ENCODE measurements at regions not wholly inside any gene's neighbourhood (a gene's known extent, or its start where the extent isn't known, plus 50 kb on each side); places are given as distances from the start of the nearest gene placed in this dataset.
"Not testable (repeated sequence)": the region's sequence is repeated elsewhere in the genome, so short reads cannot be mapped to it uniquely, and the experiment has no call there.

- POLR2A ChIA-PET; H3K27me3 Mint-ChIP-seq; DNase-seq; H3K36me3 ChIP-seq (ENCODE audit: control insufficient read depth in 2 of 3, insufficient read depth in 3 of 3, low read length in 3 of 3); CTCF ChIA-PET; ATAC-seq; H3K27ac Mint-ChIP-seq; H3K27me3 ChIP-seq (ENCODE audit: control insufficient read depth in 2 of 2, insufficient read depth in 2 of 2, low read length in 2 of 2); intact Hi-C loops (cut with micrococcal nuclease); H3K36me3 Mint-ChIP-seq; H3K4me3 ChIP-seq (ENCODE audit: low read length); H3K4me3 Mint-ChIP-seq; H3K4me1 Mint-ChIP-seq; H3K27ac ChIP-seq (ENCODE audit: low read depth, low read length); H3K4me1 ChIP-seq (ENCODE audit: control insufficient read depth in 2 of 2, insufficient read depth in 2 of 2, low read length in 2 of 2); H3K9me3 ChIP-seq (ENCODE audit: control insufficient read depth in 2 of 3, low read length in 3 of 3): not testable (repeated sequence)
- peaks cover 0 to 13% (median 5%) of the 10 kb centered on the region in 11 donors for H3K9me3 Mint-ChIP-seq
These were observed 364.8 kb upstream of the GRAMD2B start for GRCh38 chr5:126058392-126058791.

GRCh38 chr5:126062398-126063221, 360.6 kb upstream of the GRAMD2B start:
- Histone ChIP-seq H3K36me3 (ENCODE audit: control insufficient read depth in 2 of 3, insufficient read depth in 3 of 3, low read length in 3 of 3) (no peaks in the 10 kb centered on the region), H3K4me3 (ENCODE audit: low read length) (no peak overlapping the region), H3K27me3 (ENCODE audit: control insufficient read depth in 2 of 2, insufficient read depth in 2 of 2, low read length in 2 of 2) (no peaks in the 10 kb centered on the region), H3K9me3 (ENCODE audit: control insufficient read depth in 2 of 3, low read length in 3 of 3) (no peaks in the 10 kb centered on the region), H3K4me1 (ENCODE audit: control insufficient read depth in 2 of 2, insufficient read depth in 2 of 2, low read length in 2 of 2) (no peaks in the 10 kb centered on the region), H3K27ac (ENCODE audit: low read depth, low read length) (no peak overlapping the region)
- no peaks in the 10 kb centered on the region for H3K27me3 Mint-ChIP-seq
- DNase-seq, result no peak
- POLR2A ChIA-PET, result no interaction called here
- peaks cover 0 to 22% (median 7%) of the 10 kb centered on the region in 11 donors for H3K9me3 Mint-ChIP-seq
- CTCF ChIA-PET, result no interaction called here
- H3K4me3 Mint-ChIP-seq, result no peak overlapping the region
- no peaks in the 10 kb centered on the region for H3K4me1 Mint-ChIP-seq
- no peaks in the 10 kb centered on the region for H3K36me3 Mint-ChIP-seq
- H3K27ac Mint-ChIP-seq, result no peak overlapping the region
- intact Hi-C loops (cut with micrococcal nuclease), result no loop called here
- ATAC-seq, result no peak

GRCh38 chr5:126065061-126065460, 358.1 kb upstream of the GRAMD2B start:
- no peaks in the 10 kb centered on the region for H3K27me3 Mint-ChIP-seq
- Histone ChIP-seq H3K4me3 (ENCODE audit: low read length) (no peak overlapping the region), H3K36me3 (ENCODE audit: control insufficient read depth in 2 of 3, insufficient read depth in 3 of 3, low read length in 3 of 3) (no peaks in the 10 kb centered on the region), H3K27ac (ENCODE audit: low read depth, low read length) (no peak overlapping the region), H3K4me1 (ENCODE audit: control insufficient read depth in 2 of 2, insufficient read depth in 2 of 2, low read length in 2 of 2) (no peaks in the 10 kb centered on the region), H3K27me3 (ENCODE audit: control insufficient read depth in 2 of 2, insufficient read depth in 2 of 2, low read length in 2 of 2) (no peaks in the 10 kb centered on the region), H3K9me3 (ENCODE audit: control insufficient read depth in 2 of 3, low read length in 3 of 3) (no peaks in the 10 kb centered on the region)
- H3K9me3 Mint-ChIP-seq, result peaks cover 0 to 22% (median 4%) of the 10 kb centered on the region in 11 donors
- ChIA-PET POLR2A (no interaction called here), CTCF (no interaction called here)
- H3K36me3 Mint-ChIP-seq, result no peaks in the 10 kb centered on the region
- no peaks in the 10 kb centered on the region for H3K4me1 Mint-ChIP-seq
- H3K4me3 Mint-ChIP-seq, result no peak overlapping the region
- ATAC-seq (no peak), DNase-seq (no peak)
- no peak overlapping the region for H3K27ac Mint-ChIP-seq
- intact Hi-C loops (cut with micrococcal nuclease), result no loop called here

DNA sequence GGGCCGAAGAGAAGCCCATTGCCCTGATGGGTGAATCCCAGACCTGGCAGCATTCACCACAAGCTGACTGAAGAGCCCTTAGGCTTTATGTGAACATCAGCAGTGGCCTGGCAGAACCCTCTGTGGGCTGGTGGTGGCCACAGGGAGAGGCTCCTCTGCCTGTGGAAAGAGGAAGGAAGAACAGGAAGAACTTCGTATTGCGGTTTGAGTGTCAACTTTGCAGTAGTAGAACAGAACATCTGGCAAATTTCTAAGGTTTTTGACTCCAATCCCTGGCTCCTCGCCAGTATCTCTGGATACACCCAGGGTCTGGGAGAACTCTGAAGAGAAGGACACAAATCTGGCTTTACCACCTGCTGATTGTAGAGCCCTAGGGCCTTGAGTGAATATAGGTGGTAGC, 356.4 kb upstream of the GRAMD2B start:
- H3K4me1 Mint-ChIP-seq, result peaks cover 0 to under 1% (median 0%) of the 10 kb centered on the region in 7 donors
- CTCF ChIA-PET, result no interaction called here
- H3K27ac ChIP-seq (ENCODE audit: low read depth, low read length), result no peak overlapping the region
- H3K4me3 Mint-ChIP-seq, result no peak overlapping the region
- no peaks in the 10 kb centered on the region for H3K27me3 ChIP-seq (ENCODE audit: control insufficient read depth in 2 of 2, insufficient read depth in 2 of 2, low read length in 2 of 2)
- no peak for DNase-seq
- no peaks in the 10 kb centered on the region for H3K36me3 Mint-ChIP-seq
- ATAC-seq, result no peak
- H3K9me3 ChIP-seq (ENCODE audit: control insufficient read depth in 2 of 3, low read length in 3 of 3), result no peaks in the 10 kb centered on the region
- intact Hi-C loops (cut with micrococcal nuclease), result no loop called here
- peaks cover 0 to 34% (median 8%) of the 10 kb centered on the region in 11 donors for H3K9me3 Mint-ChIP-seq
- POLR2A ChIA-PET, result no interaction called here
- H3K4me3 ChIP-seq (ENCODE audit: low read length), result no peak overlapping the region
- no peak overlapping the region for H3K27ac Mint-ChIP-seq
- H3K27me3 Mint-ChIP-seq, result no peaks in the 10 kb centered on the region
- H3K4me1 ChIP-seq (ENCODE audit: control insufficient read depth in 2 of 2, insufficient read depth in 2 of 2, low read length in 2 of 2), result no peaks in the 10 kb centered on the region
- H3K36me3 ChIP-seq (ENCODE audit: control insufficient read depth in 2 of 3, insufficient read depth in 3 of 3, low read length in 3 of 3), result no peaks in the 10 kb centered on the region

DNA sequence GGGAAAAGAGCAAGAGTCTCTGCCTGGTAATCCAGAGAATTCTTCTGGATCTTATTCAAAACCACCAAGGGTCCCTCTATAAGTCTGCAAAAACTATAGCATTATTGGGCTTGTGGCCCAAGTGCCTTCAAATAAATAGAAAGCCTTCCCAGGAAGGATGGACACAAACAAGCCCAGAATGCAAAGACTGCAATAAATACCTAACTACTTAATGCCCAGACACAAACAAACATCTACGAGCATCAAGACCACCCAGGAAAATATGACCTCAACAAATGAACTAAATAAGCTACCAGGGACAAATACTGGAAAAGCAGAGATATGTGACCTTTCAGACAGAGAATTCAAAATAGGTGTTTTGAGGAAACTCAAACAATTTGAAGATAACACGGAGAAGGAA, 355.8 kb upstream of the GRAMD2B start:
- Histone ChIP-seq H3K27ac (ENCODE audit: low read depth, low read length) (no peak overlapping the region), H3K36me3 (ENCODE audit: control insufficient read depth in 2 of 3, insufficient read depth in 3 of 3, low read length in 3 of 3) (no peaks in the 10 kb centered on the region), H3K4me3 (ENCODE audit: low read length) (no peak overlapping the region), H3K27me3 (ENCODE audit: control insufficient read depth in 2 of 2, insufficient read depth in 2 of 2, low read length in 2 of 2) (no peaks in the 10 kb centered on the region), H3K9me3 (ENCODE audit: control insufficient read depth in 2 of 3, low read length in 3 of 3) (no peaks in the 10 kb centered on the region), H3K4me1 (ENCODE audit: control insufficient read depth in 2 of 2, insufficient read depth in 2 of 2, low read length in 2 of 2) (no peaks in the 10 kb centered on the region)
- Mint-ChIP-seq H3K4me1 (peaks cover 0 to 2% (median 0%) of the 10 kb centered on the region in 7 donors), H3K4me3 (no peak overlapping the region), H3K27me3 (no peaks in the 10 kb centered on the region), H3K27ac (no peak overlapping the region), H3K36me3 (no peaks in the 10 kb centered on the region), H3K9me3 (peaks cover 0 to 36% (median 12%) of the 10 kb centered on the region in 11 donors)
- ChIA-PET POLR2A (no interaction called here), CTCF (no interaction called here)
- no peak for ATAC-seq
- intact Hi-C loops (cut with micrococcal nuclease), result no loop called here
- DNase-seq, result no peak

DNA sequence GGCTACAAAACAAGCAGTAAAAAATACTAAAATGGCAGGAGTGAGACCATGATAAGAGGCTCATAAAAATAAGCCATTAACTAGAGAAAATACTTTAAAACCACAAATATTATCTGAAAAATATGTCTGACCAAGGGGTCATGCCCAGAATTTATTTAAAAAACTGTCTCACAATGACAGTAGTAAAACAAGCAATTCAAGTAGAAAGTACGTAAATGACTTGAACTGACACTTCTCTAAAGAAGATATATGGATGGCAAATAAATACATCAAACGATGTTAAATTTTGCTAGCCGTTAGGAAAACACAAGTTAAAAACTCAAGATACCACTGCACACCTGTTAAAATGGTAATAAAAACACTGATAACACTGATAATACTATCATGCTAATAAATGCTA, 353.9 kb upstream of the GRAMD2B start:
- Histone ChIP-seq H3K27me3 (ENCODE audit: control insufficient read depth in 2 of 2, insufficient read depth in 2 of 2, low read length in 2 of 2) (no peaks in the 10 kb centered on the region), H3K9me3 (ENCODE audit: control insufficient read depth in 2 of 3, low read length in 3 of 3) (no peaks in the 10 kb centered on the region), H3K27ac (ENCODE audit: low read depth, low read length) (no peak overlapping the region), H3K4me1 (ENCODE audit: control insufficient read depth in 2 of 2, insufficient read depth in 2 of 2, low read length in 2 of 2) (no peaks in the 10 kb centered on the region), H3K36me3 (ENCODE audit: control insufficient read depth in 2 of 3, insufficient read depth in 3 of 3, low read length in 3 of 3) (no peaks in the 10 kb centered on the region), H3K4me3 (ENCODE audit: low read length) (no peak overlapping the region)
- Mint-ChIP-seq H3K9me3 (peaks cover 0 to 48% (median 15%) of the 10 kb centered on the region in 11 donors), H3K4me3 (no peak overlapping the region), H3K4me1 (peaks cover 0 to 2% (median 0%) of the 10 kb centered on the region in 7 donors), H3K27me3 (no peaks in the 10 kb centered on the region), H3K36me3 (no peaks in the 10 kb centered on the region), H3K27ac (no peak overlapping the region)
- CTCF ChIA-PET, result no interaction called here
- intact Hi-C loops (cut with micrococcal nuclease), result no loop called here
- POLR2A ChIA-PET, result no interaction called here
- DNase-seq (no peak), ATAC-seq (no peak)

DNA sequence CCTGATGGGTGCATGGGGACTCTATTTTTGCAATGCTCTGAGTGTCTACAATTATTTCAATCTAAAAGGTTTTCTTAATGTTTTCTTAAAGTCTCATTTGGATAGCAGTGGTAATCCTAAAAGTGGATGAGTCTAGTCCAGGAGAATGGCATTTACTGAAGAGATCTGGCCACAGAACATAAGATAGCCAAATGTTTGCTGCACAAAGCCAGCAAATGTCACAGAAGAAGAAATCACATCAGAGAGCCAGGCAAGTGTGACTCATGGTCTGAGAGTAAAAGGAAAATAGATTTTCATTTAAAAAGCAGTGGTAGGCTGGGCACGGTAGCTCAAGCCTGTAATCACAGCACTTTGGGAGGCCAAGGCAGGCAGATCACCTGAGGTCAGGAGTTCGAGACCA, 352.7 kb upstream of the GRAMD2B start:
- H3K27ac ChIP-seq (ENCODE audit: low read depth, low read length), result no peak overlapping the region
- Mint-ChIP-seq H3K4me1 (peaks cover 0 to 2% (median 0%) of the 10 kb centered on the region in 7 donors), H3K4me3 (no peak overlapping the region), H3K9me3 (peaks cover 0 to 46% (median 15%) of the 10 kb centered on the region in 11 donors), H3K27ac (no peak overlapping the region), H3K27me3 (no peaks in the 10 kb centered on the region), H3K36me3 (no peaks in the 10 kb centered on the region)
- CTCF ChIA-PET, result no interaction called here
- POLR2A ChIA-PET, result no interaction called here
- H3K4me1 ChIP-seq (ENCODE audit: control insufficient read depth in 2 of 2, insufficient read depth in 2 of 2, low read length in 2 of 2), result no peaks in the 10 kb centered on the region
- DNase-seq, result no peak
- no peaks in the 10 kb centered on the region for H3K36me3 ChIP-seq (ENCODE audit: control insufficient read depth in 2 of 3, insufficient read depth in 3 of 3, low read length in 3 of 3)
- H3K27me3 ChIP-seq (ENCODE audit: control insufficient read depth in 2 of 2, insufficient read depth in 2 of 2, low read length in 2 of 2), result no peaks in the 10 kb centered on the region
- intact Hi-C loops (cut with micrococcal nuclease), result no loop called here
- H3K4me3 ChIP-seq (ENCODE audit: low read length), result no peak overlapping the region
- no peak for ATAC-seq
- H3K9me3 ChIP-seq (ENCODE audit: control insufficient read depth in 2 of 3, low read length in 3 of 3), result no peaks in the 10 kb centered on the region

Measured in naive thymus-derived CD4-positive, alpha-beta T cell (primary cell).